ENCODE measurements at regions not wholly inside any gene's neighbourhood (a gene's known extent, or its start where the extent isn't known, plus 50 kb on each side); places are given as distances from the start of the nearest gene placed in this dataset.

DNA sequence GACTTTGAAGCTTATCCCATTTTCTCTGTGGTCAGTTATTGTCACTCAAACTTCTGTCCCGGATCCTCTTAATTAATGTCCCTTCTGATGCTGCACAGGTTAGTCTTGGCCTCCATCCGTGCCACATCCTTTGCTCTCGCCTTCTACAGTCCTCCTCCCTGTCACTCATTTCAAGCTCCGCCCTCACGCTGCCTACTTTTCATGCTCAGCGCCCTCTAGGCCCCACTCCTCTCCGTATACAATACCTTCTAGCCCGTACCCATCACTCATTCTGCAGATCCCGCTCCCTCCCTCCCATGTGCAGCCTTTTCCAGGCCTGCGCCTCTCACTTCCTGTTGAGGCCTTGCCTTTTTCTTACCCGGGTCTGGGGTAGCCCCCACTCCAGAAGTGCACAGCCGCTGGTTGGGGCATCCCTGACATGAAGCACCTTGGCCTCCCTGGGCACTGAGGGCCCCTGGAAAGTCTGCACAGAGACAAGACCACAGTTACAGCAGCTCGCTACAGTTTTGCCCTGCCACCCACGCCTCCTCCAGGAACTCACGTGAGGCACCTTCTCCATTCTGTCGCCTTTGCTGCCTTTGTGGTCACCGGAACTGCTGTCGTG, 88.5 kb upstream of the SLC25A48 start:
- H3K9me3 ChIP-seq: peaks cover 8% of the 10 kb centered on the region; the same call in 1 of the 3 replicates
- FAIRE-seq (no peak), DNase-seq (ENCODE audit: low read depth in 1 of 2, low spot score in 1 of 2) (no peak), ATAC-seq (peak; percentile 38 to 56; a peak in 3 of 6 replicates)
- ChIA-PET CTCF (interaction anchor here (1.4 kb wide), 1 partner anchor 288 kb away, joined by 4 read pairs; no protein-coding TSS in a partner anchor), POLR2A (no interaction called here)
- TF ChIP-seq KDM1A (IDR thresholded peaks at IDR 0.05; ENCODE audit: low read depth) (no peak), CHD2 (IDR thresholded peaks at IDR 0.05; ENCODE audit: low read length, partially characterized antibody) (no peak), CBX8 (IDR thresholded peaks at IDR 0.05) (no peak), HDAC2 (IDR thresholded peaks at IDR 0.05) (no peak), BHLHE40 (IDR thresholded peaks at IDR 0.05; ENCODE audit: low read depth, low read length) (no peak), TP53 (CRISPR knock-in tag; IDR thresholded peaks at IDR 0.05) (no peak), HEYL (CRISPR knock-in tag; IDR thresholded peaks at IDR 0.05) (no peak), CBX2 (IDR thresholded peaks at IDR 0.05; ENCODE audit: borderline replicate concordance, low read depth) (no peak), RAD21 (conservative IDR thresholded peaks at IDR 0.05 in 1 of 2, IDR thresholded peaks at IDR 0.05 in 1 of 2) (no peak), HOXB5 (CRISPR knock-in tag; IDR thresholded peaks at IDR 0.05) (no peak), NR3C1 (IDR thresholded peaks at IDR 0.05) (no peak), HOXB13 (CRISPR knock-in tag; IDR thresholded peaks at IDR 0.05; ENCODE audit: low read depth) (no peak), CEBPB (IDR thresholded peaks at IDR 0.05) (no peak), JUNB (IDR thresholded peaks at IDR 0.05) (no peak), RFX5 (IDR thresholded peaks at IDR 0.05) (no peak), EHF (CRISPR knock-in tag; IDR thresholded peaks at IDR 0.05) (no peak)
- TF ChIP-seq, protein P1, sequence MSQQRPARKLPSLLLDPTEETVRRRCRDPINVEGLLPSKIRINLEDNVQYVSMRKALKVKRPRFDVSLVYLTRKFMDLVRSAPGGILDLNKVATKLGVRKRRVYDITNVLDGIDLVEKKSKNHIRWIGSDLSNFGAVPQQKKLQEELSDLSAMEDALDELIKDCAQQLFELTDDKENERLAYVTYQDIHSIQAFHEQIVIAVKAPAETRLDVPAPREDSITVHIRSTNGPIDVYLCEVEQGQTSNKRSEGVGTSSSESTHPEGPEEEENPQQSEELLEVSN (IDR thresholded peaks at IDR 0.05; ENCODE audit: borderline replicate concordance, low read depth): no peak
- TF ChIP-seq, protein P2, sequence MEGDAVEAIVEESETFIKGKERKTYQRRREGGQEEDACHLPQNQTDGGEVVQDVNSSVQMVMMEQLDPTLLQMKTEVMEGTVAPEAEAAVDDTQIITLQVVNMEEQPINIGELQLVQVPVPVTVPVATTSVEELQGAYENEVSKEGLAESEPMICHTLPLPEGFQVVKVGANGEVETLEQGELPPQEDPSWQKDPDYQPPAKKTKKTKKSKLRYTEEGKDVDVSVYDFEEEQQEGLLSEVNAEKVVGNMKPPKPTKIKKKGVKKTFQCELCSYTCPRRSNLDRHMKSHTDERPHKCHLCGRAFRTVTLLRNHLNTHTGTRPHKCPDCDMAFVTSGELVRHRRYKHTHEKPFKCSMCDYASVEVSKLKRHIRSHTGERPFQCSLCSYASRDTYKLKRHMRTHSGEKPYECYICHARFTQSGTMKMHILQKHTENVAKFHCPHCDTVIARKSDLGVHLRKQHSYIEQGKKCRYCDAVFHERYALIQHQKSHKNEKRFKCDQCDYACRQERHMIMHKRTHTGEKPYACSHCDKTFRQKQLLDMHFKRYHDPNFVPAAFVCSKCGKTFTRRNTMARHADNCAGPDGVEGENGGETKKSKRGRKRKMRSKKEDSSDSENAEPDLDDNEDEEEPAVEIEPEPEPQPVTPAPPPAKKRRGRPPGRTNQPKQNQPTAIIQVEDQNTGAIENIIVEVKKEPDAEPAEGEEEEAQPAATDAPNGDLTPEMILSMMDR (IDR thresholded peaks at IDR 0.05): no peak
- 60% methylated on average over 18 of the region's 18 CpGs for WGBS (ENCODE audit: missing lambda C conversion rate)
- no peak overlapping the region for H3K27ac ChIP-seq
- no peak overlapping the region for H3K4me3 ChIP-seq
- no peaks in the 10 kb centered on the region for H3K4me1 ChIP-seq
- no peak overlapping the region for H3K4me2 ChIP-seq

DNA sequence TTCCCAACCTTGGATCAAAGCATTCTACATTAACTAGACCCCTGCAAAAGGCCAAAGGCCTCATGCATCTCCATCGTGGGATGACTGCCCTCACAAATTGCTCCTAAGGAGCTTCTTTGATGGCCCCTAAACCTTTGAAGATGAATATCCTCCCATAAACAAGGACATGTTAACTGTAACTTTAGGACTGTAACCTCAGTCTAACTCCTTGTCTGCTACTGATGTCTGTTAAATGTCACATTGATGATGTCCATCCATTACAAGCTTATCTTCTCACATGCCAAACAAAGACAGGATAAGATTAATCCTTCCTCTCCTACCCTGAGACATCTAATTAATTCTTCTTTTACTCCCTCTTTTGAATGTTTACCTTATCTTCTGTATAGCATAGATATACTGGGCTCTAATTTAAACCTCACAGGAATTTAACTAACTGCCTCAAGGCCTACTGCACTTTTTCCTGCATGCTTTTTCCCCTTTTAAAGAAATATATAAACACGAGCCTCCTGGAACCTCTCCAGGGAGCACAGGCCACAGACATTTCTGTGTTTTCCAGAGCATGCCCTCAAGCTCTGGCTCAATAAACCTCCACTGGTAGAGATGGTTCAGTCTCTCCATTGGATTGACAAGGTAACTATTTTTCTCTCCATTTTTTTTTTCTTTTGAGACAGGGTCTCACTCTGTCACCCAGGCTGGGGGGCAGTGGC, 90.6 kb upstream of the SLC25A48 start:
- no peak for FAIRE-seq
- CTCF ChIA-PET: interaction anchor here (0.7 to 1.0 kb wide), 2 partner anchors 14 to 33 kb away, joined by 3 read pairs; no protein-coding TSS in a partner anchor

More for the DNA sequence above, 90.6 kb upstream of the SLC25A48 start:
- peaks cover 8% of the 10 kb centered on the region; the same call in 1 of the 3 replicates for H3K9me3 ChIP-seq
- no peak overlapping the region for H3K4me3 ChIP-seq
- POLR2A ChIA-PET: no interaction called here
- TF ChIP-seq PHF8 (IDR thresholded peaks at IDR 0.05; ENCODE audit: borderline replicate concordance, low read depth): no peak
- TF ChIP-seq, protein P3, sequence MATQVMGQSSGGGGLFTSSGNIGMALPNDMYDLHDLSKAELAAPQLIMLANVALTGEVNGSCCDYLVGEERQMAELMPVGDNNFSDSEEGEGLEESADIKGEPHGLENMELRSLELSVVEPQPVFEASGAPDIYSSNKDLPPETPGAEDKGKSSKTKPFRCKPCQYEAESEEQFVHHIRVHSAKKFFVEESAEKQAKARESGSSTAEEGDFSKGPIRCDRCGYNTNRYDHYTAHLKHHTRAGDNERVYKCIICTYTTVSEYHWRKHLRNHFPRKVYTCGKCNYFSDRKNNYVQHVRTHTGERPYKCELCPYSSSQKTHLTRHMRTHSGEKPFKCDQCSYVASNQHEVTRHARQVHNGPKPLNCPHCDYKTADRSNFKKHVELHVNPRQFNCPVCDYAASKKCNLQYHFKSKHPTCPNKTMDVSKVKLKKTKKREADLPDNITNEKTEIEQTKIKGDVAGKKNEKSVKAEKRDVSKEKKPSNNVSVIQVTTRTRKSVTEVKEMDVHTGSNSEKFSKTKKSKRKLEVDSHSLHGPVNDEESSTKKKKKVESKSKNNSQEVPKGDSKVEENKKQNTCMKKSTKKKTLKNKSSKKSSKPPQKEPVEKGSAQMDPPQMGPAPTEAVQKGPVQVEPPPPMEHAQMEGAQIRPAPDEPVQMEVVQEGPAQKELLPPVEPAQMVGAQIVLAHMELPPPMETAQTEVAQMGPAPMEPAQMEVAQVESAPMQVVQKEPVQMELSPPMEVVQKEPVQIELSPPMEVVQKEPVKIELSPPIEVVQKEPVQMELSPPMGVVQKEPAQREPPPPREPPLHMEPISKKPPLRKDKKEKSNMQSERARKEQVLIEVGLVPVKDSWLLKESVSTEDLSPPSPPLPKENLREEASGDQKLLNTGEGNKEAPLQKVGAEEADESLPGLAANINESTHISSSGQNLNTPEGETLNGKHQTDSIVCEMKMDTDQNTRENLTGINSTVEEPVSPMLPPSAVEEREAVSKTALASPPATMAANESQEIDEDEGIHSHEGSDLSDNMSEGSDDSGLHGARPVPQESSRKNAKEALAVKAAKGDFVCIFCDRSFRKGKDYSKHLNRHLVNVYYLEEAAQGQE (IDR thresholded peaks at IDR 0.05): no peak
- no peak for TF ChIP-seq CHD4 (IDR thresholded peaks at IDR 0.05; ENCODE audit: borderline replicate concordance)
- TF ChIP-seq, protein P4, sequence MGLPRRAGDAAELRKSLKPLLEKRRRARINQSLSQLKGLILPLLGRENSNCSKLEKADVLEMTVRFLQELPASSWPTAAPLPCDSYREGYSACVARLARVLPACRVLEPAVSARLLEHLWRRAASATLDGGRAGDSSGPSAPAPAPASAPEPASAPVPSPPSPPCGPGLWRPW (IDR thresholded peaks at IDR 0.05): no peak
- TF ChIP-seq HOXB5 (CRISPR knock-in tag; IDR thresholded peaks at IDR 0.05): no peak
- TF ChIP-seq, protein P5, sequence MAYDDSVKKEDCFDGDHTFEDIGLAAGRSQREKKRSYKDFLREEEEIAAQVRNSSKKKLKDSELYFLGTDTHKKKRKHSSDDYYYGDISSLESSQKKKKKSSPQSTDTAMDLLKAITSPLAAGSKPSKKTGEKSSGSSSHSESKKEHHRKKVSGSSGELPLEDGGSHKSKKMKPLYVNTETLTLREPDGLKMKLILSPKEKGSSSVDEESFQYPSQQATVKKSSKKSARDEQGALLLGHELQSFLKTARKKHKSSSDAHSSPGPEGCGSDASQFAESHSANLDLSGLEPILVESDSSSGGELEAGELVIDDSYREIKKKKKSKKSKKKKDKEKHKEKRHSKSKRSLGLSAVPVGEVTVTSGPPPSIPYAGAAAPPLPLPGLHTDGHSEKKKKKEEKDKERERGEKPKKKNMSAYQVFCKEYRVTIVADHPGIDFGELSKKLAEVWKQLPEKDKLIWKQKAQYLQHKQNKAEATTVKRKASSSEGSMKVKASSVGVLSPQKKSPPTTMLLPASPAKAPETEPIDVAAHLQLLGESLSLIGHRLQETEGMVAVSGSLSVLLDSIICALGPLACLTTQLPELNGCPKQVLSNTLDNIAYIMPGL (CRISPR knock-in tag; IDR thresholded peaks at IDR 0.05; ENCODE audit: borderline replicate concordance): no peak
- TF ChIP-seq BHLHE40 (IDR thresholded peaks at IDR 0.05; ENCODE audit: low read depth, low read length): no peak
- TF ChIP-seq FOSB (CRISPR knock-in tag; IDR thresholded peaks at IDR 0.05): no peak
- TF ChIP-seq NR3C1 (IDR thresholded peaks at IDR 0.05): no peak
- TF ChIP-seq JUN (IDR thresholded peaks at IDR 0.05): no peak
- TF ChIP-seq ESRRA (IDR thresholded peaks at IDR 0.05; ENCODE audit: borderline replicate concordance, low read length): no peak
- TF ChIP-seq, protein P2 (IDR thresholded peaks at IDR 0.05): no peak
- ATAC-seq (no peak), DNase-seq (ENCODE audit: low read depth in 1 of 2, low spot score in 1 of 2) (no peak)
- no peak overlapping the region for H3K4me2 ChIP-seq
- WGBS (ENCODE audit: missing lambda C conversion rate): 9% methylated on average over 2 of the region's 2 CpGs
- H3K27ac ChIP-seq: no peak overlapping the region
- H3K4me1 ChIP-seq: no peaks in the 10 kb centered on the region

Data from A549 (cell line).